K562 (cell line): ENCODE measurements at regions not wholly inside any gene's neighbourhood (a gene's known extent, or its start where the extent isn't known, plus 50 kb on each side); places are given as distances from the start of the nearest gene placed in this dataset.

Experiments used
- ATAC-seq: fragments of 200-7000 bp; cut with Tn5 transposase; 3 replicates; pipeline ENCODE4 v1.9.1; 2020; ENCODE audit warnings: moderate library complexity
- BruUV-seq: library from RNA; stranded (reverse); fragments of 400-500 nt; replicated peaks from 2 replicates; lab custom pipeline; 2021; lab: Mats Ljungman, UMichigan
- CTCF ChIA-PET: fragments of 300-600 bp; formaldehyde crosslinking; extraction: SDS; loops from one replicate; lab custom pipeline; 2021; ENCODE audit warnings: low intra/inter-chr PET ratio; lab: Yijun Ruan, JAX
- POLR2A ChIA-PET: fragments of 300-600, 350-650 bp; sonication (Branson Sonifier 250); formaldehyde crosslinking; extraction: SDS; loops from one replicate; lab custom pipeline; 2021; ENCODE audit warnings: antibody characterized with exemption, inconsistent platforms; lab: Yijun Ruan, JAX
- DNase-seq, 4 experiments: peaks; one replicate each; pipeline versions ENCODE4 v3.0.0 to v3.0.0-alpha.2; 2011 to 2018; ENCODE audit warnings: low spot score in 3 of 4, mixed read lengths in 3 of 4; ENCODE audit errors: extremely low read depth in 1 of 4
- FAIRE-seq: peaks from 2 replicates; lab custom pipeline; 2011; peaks lifted over from hg19 to GRCh38; lab: Jason Lieb, UNC
- H2AFZ ChIP-seq: 2 replicates; pipeline ENCODE4 v1.6.0; 2011; ENCODE audit warnings: low read depth, low read length, control low read depth, inconsistent platforms
- H3K27ac ChIP-seq: fragments of 200-600 bp; 3 replicates; pipeline ENCODE4 v1.8.0; 2011; ENCODE audit warnings: low read depth, mild to moderate bottlenecking, control low read depth, inconsistent platforms, low read length, moderate library complexity, mixed read lengths; ENCODE audit errors: extremely low read depth
- H3K27me3 ChIP-seq, 2 experiments: fragments of 300-600 bp in 1 of 2; 2 replicates in 1 of 2; 3 replicates in 1 of 2; pipeline versions ENCODE4 v1.6.0 to v1.8.0; 2011; ENCODE audit warnings: inconsistent platforms in 2 of 2, low read length in 2 of 2, mild to moderate bottlenecking in 1 of 2, mixed read lengths in 1 of 2, moderate library complexity in 1 of 2; ENCODE audit not compliant: control insufficient read depth in 2 of 2, insufficient read depth in 2 of 2
- H3K36me3 ChIP-seq: fragments of 300-600 bp; 3 replicates; pipeline ENCODE4 v1.8.0; 2011; ENCODE audit warnings: mild to moderate bottlenecking, low read length, inconsistent platforms; ENCODE audit not compliant: control insufficient read depth, insufficient read depth
- H3K4me1 ChIP-seq, 2 experiments: fragments of 200-600 bp in 1 of 2; replicated peaks in 1 of 2; 2 replicates in 1 of 2; 3 replicates in 1 of 2; pipeline versions ENCODE4 v1.5.1 to v1.8.0; 2011; ENCODE audit warnings: inconsistent platforms in 2 of 2, low read length in 2 of 2, mild to moderate bottlenecking in 1 of 2, mixed read lengths in 1 of 2, moderate library complexity in 1 of 2; ENCODE audit not compliant: control insufficient read depth in 2 of 2, insufficient read depth in 2 of 2
- H3K4me2 ChIP-seq: 2 replicates; pipeline ENCODE4 v1.6.1; 2011; ENCODE audit warnings: low read length, control low read depth, inconsistent platforms, mixed read lengths; ENCODE audit not compliant: insufficient read depth
- H3K4me3 ChIP-seq: fragments of 200-600 bp; sonication (generic), shearing (Covaris generic); 2 replicates; pipeline ENCODE4 v1.5.1; 2016; ENCODE audit warnings: control low read depth, inconsistent platforms
- H3K79me2 ChIP-seq: fragments of 200-600 bp; 3 replicates; pipeline ENCODE4 v1.8.0; 2011; ENCODE audit warnings: low read length, inconsistent platforms; ENCODE audit not compliant: control insufficient read depth, insufficient read depth
- H3K9ac ChIP-seq, 2 experiments: 2 replicates each; pipeline versions ENCODE4 v1.6.0 to v1.6.1; 2011; ENCODE audit warnings: low read depth in 2 of 2, low read length in 2 of 2, control low read depth in 1 of 2, inconsistent platforms in 1 of 2, mild to moderate bottlenecking in 1 of 2, mixed read lengths in 1 of 2; ENCODE audit not compliant: insufficient read depth in 1 of 2
- H3K9me1 ChIP-seq: one replicate; pipeline ENCODE4 v1.6.0; 2011; ENCODE audit warnings: inconsistent platforms, mild to moderate bottlenecking, low read length, moderate library complexity; ENCODE audit not compliant: control insufficient read depth, insufficient read depth
- H3K9me3 ChIP-seq: replicated peaks from 2 replicates; pipeline ENCODE4 v1.5.1; 2011; ENCODE audit warnings: low read depth, low read length, inconsistent platforms; ENCODE audit not compliant: control insufficient read depth, insufficient read depth
- H4K20me1 ChIP-seq: replicated peaks from 2 replicates; pipeline ENCODE4 v1.6.1; 2011; ENCODE audit warnings: low read length, inconsistent platforms, mixed read lengths; ENCODE audit not compliant: control insufficient read depth, insufficient read depth
- PURB ChIP-seq: sonication (generic); formaldehyde crosslinking; IDR thresholded peaks from 2 replicates; pipeline ENCODE4 v1.9.0; 2021; ENCODE audit warnings: low read depth, mild to moderate bottlenecking, missing genetic modification reagents
- SMAD4 ChIP-seq: fragments of 250-450 bp; sonication (Bioruptor Pico); conservative IDR thresholded peaks from 2 replicates; pipeline ENCODE4 v1.8.0; 2021; ENCODE audit warnings: inconsistent platforms, mild to moderate bottlenecking, moderate library complexity
- SRSF7 ChIP-seq: fragments of 200-400 bp; formaldehyde crosslinking; optimal IDR thresholded peaks from 2 replicates; pipeline ENCODE3; 2017; ENCODE audit warnings: mild to moderate bottlenecking, low read depth, low read length
- STAT6 ChIP-seq: sonication (generic); formaldehyde crosslinking; IDR thresholded peaks from 2 replicates; pipeline ENCODE4 v1.8.1; 2023; ENCODE audit warnings: mild to moderate bottlenecking, missing genetic modification reagents
- YBX1 ChIP-seq: fragments of 450-650 bp; IDR thresholded peaks from 2 replicates; pipeline ENCODE4 v1.7.1; 2016; ENCODE audit warnings: mild to moderate bottlenecking
- ZNF318 ChIP-seq, 2 experiments: fragments of 450-650 bp; IDR thresholded peaks; 2 replicates each; pipeline ENCODE4 v1.6.1; 2016; ENCODE audit warnings: mild to moderate bottlenecking in 2 of 2, borderline replicate concordance in 1 of 2, low read depth in 1 of 2, moderate library complexity in 1 of 2
- ZNF384 ChIP-seq: IDR thresholded peaks from 2 replicates; pipeline ENCODE4 v1.6.1; 2012; ENCODE audit warnings: low read depth, low read length, improper control_type of control experiment
- ZNF518B ChIP-seq: fragments of 250-450 bp; sonication (Bioruptor Pico); IDR thresholded peaks from 2 replicates; pipeline ENCODE4 v1.5.0; 2021; ENCODE audit warnings: mild to moderate bottlenecking, moderate library complexity
- WGBS: fragments of 100-300 bp; shearing (Covaris generic); methylation state at CpG from one replicate; pipeline ENCODE4 v1.1.6; 2016; ENCODE audit warnings: low coverage, mixed read lengths; ENCODE audit not compliant: insufficient coverage; ENCODE audit errors: missing lambda C conversion rate; 5-methylcytosine and 5-hydroxymethylcytosine counted together
- in situ Hi-C: fragments of 300-500 bp; cut with MboI; formaldehyde crosslinking; loops from 4 replicates; pipeline ENCODE4 v1.15.0; 2018; ENCODE audit warnings: inconsistent platforms, mixed read lengths
- intact Hi-C: fragments of 100-400 bp; cut with micrococcal nuclease; formaldehyde crosslinking; loops from 2 replicates; pipeline ENCODE4 v1.14.2; 2022

GRCh38 chr4:135777361-135777760 lies 1575.8 kb upstream of the PABPC4L start:
- intact Hi-C loops (no loop called here), in situ Hi-C loops (no loop called here)
- Histone ChIP-seq H3K9me3 (peaks cover 1% of the 10 kb centered on the region; the same call in 1 of the 2 replicates), H3K9me1 (no peaks in the 10 kb centered on the region), H4K20me1 (no peaks in the 10 kb centered on the region), H3K79me2 (no peaks in the 10 kb centered on the region), H3K9ac (no peak overlapping the region), H3K4me1 (no peaks in the 10 kb centered on the region), H3K4me3 (no peak overlapping the region), H3K27me3 (no peaks in the 10 kb centered on the region), H3K27ac (no peak overlapping the region), H3K36me3 (no peaks in the 10 kb centered on the region), H3K4me2 (no peak overlapping the region), H2AFZ (no peak overlapping the region)
- BruUV-seq = no TSS peak
- FAIRE-seq (no peak), DNase-seq (no peak), ATAC-seq (no peak)
- ChIA-PET CTCF (no interaction called here), POLR2A (no interaction called here)
- 0% methylated on average over 1 of the region's 1 CpG for WGBS
- TF ChIP-seq SRSF7 = no peak
- no peak for TF ChIP-seq PURB (CRISPR knock-in tag)
- TF ChIP-seq YBX1 = no peak
- TF ChIP-seq ZNF518B (CRISPR knock-in tag) = no peak
- no peak for TF ChIP-seq STAT6 (CRISPR knock-in tag)
- TF ChIP-seq ZNF318 (IDR thresholded peaks at IDR 0.05; ENCODE audit: borderline replicate concordance in 1 of 2, low read depth in 1 of 2) = no peak
- TF ChIP-seq ZNF384 = no peak
- no peak for TF ChIP-seq SMAD4 (CRISPR knock-in tag)
